HEK293 (cell line): ENCODE measurements at regions not wholly inside any gene's neighbourhood (a gene's known extent, or its start where the extent isn't known, plus 50 kb on each side); places are given as distances from the start of the nearest gene placed in this dataset.

Experiments used
- CTCF ChIA-PET: fragments of 350-600 bp; formaldehyde crosslinking; extraction: SDS; loops from one replicate; lab custom pipeline; 2021; ENCODE audit warnings: antibody characterized with exemption; lab: Yijun Ruan, JAX
- POLR2A ChIA-PET: fragments of 300-600 bp; formaldehyde crosslinking; extraction: SDS; loops from one replicate; lab custom pipeline; 2020; ENCODE audit warnings: antibody characterized with exemption, inconsistent platforms; lab: Yijun Ruan, JAX
- H3K27ac ChIP-seq: fragments of 200-500 bp; sonication (Bioruptor generic); 2 replicates; pipeline ENCODE4 v1.5.1; 2014; ENCODE audit warnings: low read depth, low read length, control low read depth, inconsistent platforms; ENCODE audit errors: extremely low read depth
- H3K36me3 ChIP-seq, 2 experiments: fragments of 200-500 bp in 1 of 2; sonication (Bioruptor generic) in 1 of 2; 1 replicate in 1 of 2; 2 replicates in 1 of 2; pipeline ENCODE4 v1.5.1; 2014 to 2017; ENCODE audit warnings: inconsistent platforms in 2 of 2, low read length in 2 of 2; ENCODE audit not compliant: control insufficient read depth in 2 of 2, insufficient read depth in 1 of 2
- H3K4me1 ChIP-seq: fragments of 200-500 bp; sonication (Bioruptor generic); 2 replicates; pipeline ENCODE4 v1.5.1; 2014; ENCODE audit warnings: mild to moderate bottlenecking, low read length, inconsistent platforms; ENCODE audit not compliant: control insufficient read depth, insufficient read depth
- H3K4me3 ChIP-seq: 2 replicates; pipeline ENCODE4 v1.5.1; 2011; ENCODE audit warnings: low read depth, mild to moderate bottlenecking, control low read depth, low read length, moderate library complexity
- H3K9me3 ChIP-seq: fragments of 200-500 bp; sonication (Bioruptor generic); 2 replicates; pipeline ENCODE4 v1.5.1; 2014; ENCODE audit warnings: low read depth, low read length, inconsistent platforms; ENCODE audit not compliant: control insufficient read depth, insufficient read depth
- BCL11A ChIP-seq: fragments of 450-650 bp; formaldehyde crosslinking; IDR thresholded peaks from 2 replicates; pipeline ENCODE4 v1.5.1; 2016; ENCODE audit warnings: low read depth, missing biosample characterization, missing genetic modification characterization
- KLF10 ChIP-seq: fragments of 450-650 bp; IDR thresholded peaks from 2 replicates; pipeline ENCODE4 v1.5.1; 2018; ENCODE audit warnings: missing biosample characterization, mild to moderate bottlenecking, missing genetic modification characterization
- MYNN ChIP-seq: fragments of 450-650 bp; formaldehyde crosslinking; IDR thresholded peaks from 2 replicates; pipeline ENCODE4 v1.5.1; 2016; ENCODE audit warnings: missing biosample characterization, missing genetic modification characterization, borderline replicate concordance
- SCRT1 ChIP-seq: fragments of 450-650 bp; formaldehyde crosslinking; IDR thresholded peaks from 2 replicates; pipeline ENCODE4 v1.5.1; 2016; ENCODE audit warnings: missing biosample characterization, missing genetic modification characterization, borderline replicate concordance
- WT1 ChIP-seq: fragments of 450-650 bp; formaldehyde crosslinking; IDR thresholded peaks from 2 replicates; pipeline ENCODE4 v1.5.1; 2016; ENCODE audit warnings: missing biosample characterization, missing genetic modification characterization
- YY1 ChIP-seq: fragments of 450-650 bp; formaldehyde crosslinking; IDR thresholded peaks from 2 replicates; pipeline ENCODE4 v1.5.1; 2018; ENCODE audit warnings: missing biosample characterization, missing genetic modification characterization
- ZEB2 ChIP-seq: fragments of 450-650 bp; formaldehyde crosslinking; IDR thresholded peaks from 2 replicates; pipeline ENCODE4 v1.5.1; 2016; ENCODE audit warnings: missing biosample characterization, missing genetic modification characterization
- ZNF10 ChIP-seq: fragments of 450-650 bp; formaldehyde crosslinking; IDR thresholded peaks from 2 replicates; pipeline ENCODE4 v1.5.1; 2017; ENCODE audit warnings: missing biosample characterization, missing genetic modification characterization
- ZNF184 ChIP-seq: fragments of 450-650 bp; IDR thresholded peaks from 2 replicates; pipeline ENCODE4 v1.5.1; 2018; ENCODE audit warnings: missing biosample characterization, mild to moderate bottlenecking, missing genetic modification characterization
- ZNF221 ChIP-seq: fragments of 450-650 bp; formaldehyde crosslinking; IDR thresholded peaks from 2 replicates; pipeline ENCODE4 v1.5.1; 2017; ENCODE audit warnings: missing biosample characterization, missing genetic modification characterization, borderline replicate concordance
- ZNF274 ChIP-seq, 2 experiments: fragments of 200-500 bp in 1 of 2; fragments of 450-650 bp in 1 of 2; sonication (Bioruptor generic) in 1 of 2; formaldehyde crosslinking in 1 of 2; IDR thresholded peaks; 2 replicates each; pipeline versions ENCODE4 v1.5.1 to v1.6.1; 2014 to 2016; ENCODE audit warnings: borderline replicate concordance in 1 of 2, inconsistent platforms in 1 of 2, low read length in 1 of 2, missing biosample characterization in 1 of 2, missing genetic modification characterization in 1 of 2
- ZNF302 ChIP-seq: fragments of 450-650 bp; formaldehyde crosslinking; IDR thresholded peaks from 2 replicates; pipeline ENCODE4 v1.5.1; 2016; ENCODE audit warnings: missing biosample characterization, missing genetic modification characterization, low read depth
- ZNF354C ChIP-seq: fragments of 450-650 bp; formaldehyde crosslinking; IDR thresholded peaks from 2 replicates; pipeline ENCODE4 v1.5.1; 2016; ENCODE audit warnings: missing biosample characterization, missing genetic modification characterization, low read depth, borderline replicate concordance
- ZNF391 ChIP-seq: fragments of 450-650 bp; formaldehyde crosslinking; IDR thresholded peaks from 2 replicates; pipeline ENCODE4 v1.5.1; 2016; ENCODE audit warnings: low read depth, missing biosample characterization, missing genetic modification characterization, borderline replicate concordance
- ZNF596 ChIP-seq: fragments of 450-650 bp; IDR thresholded peaks from 2 replicates; pipeline ENCODE4 v1.5.0; 2018; ENCODE audit warnings: missing biosample characterization, mild to moderate bottlenecking, missing genetic modification characterization, moderate library complexity
- ZNF629 ChIP-seq: fragments of 450-650 bp; formaldehyde crosslinking; IDR thresholded peaks from 2 replicates; pipeline ENCODE4 v1.5.1; 2017; ENCODE audit warnings: missing biosample characterization, missing genetic modification characterization
- TF ChIP-seq, protein P1 (sequence below): fragments of 450-650 bp; formaldehyde crosslinking; IDR thresholded peaks from 2 replicates; pipeline ENCODE4 v1.5.1; 2016; ENCODE audit warnings: missing biosample characterization, missing genetic modification characterization, low read depth
- TF ChIP-seq, protein P2 (sequence below): fragments of 450-650 bp; formaldehyde crosslinking; conservative IDR thresholded peaks from 2 replicates; pipeline ENCODE4 v1.5.1; 2016; ENCODE audit warnings: low read depth, missing biosample characterization, missing genetic modification characterization
- TF ChIP-seq, protein P3 (sequence below): fragments of 450-650 bp; formaldehyde crosslinking; IDR thresholded peaks from 2 replicates; pipeline ENCODE4 v1.5.1; 2016; ENCODE audit warnings: missing biosample characterization, missing genetic modification characterization
- TF ChIP-seq, protein P4 (sequence below): fragments of 450-650 bp; formaldehyde crosslinking; IDR thresholded peaks from 2 replicates; pipeline ENCODE4 v1.5.1; 2016; ENCODE audit warnings: missing biosample characterization, missing genetic modification characterization

DNA sequence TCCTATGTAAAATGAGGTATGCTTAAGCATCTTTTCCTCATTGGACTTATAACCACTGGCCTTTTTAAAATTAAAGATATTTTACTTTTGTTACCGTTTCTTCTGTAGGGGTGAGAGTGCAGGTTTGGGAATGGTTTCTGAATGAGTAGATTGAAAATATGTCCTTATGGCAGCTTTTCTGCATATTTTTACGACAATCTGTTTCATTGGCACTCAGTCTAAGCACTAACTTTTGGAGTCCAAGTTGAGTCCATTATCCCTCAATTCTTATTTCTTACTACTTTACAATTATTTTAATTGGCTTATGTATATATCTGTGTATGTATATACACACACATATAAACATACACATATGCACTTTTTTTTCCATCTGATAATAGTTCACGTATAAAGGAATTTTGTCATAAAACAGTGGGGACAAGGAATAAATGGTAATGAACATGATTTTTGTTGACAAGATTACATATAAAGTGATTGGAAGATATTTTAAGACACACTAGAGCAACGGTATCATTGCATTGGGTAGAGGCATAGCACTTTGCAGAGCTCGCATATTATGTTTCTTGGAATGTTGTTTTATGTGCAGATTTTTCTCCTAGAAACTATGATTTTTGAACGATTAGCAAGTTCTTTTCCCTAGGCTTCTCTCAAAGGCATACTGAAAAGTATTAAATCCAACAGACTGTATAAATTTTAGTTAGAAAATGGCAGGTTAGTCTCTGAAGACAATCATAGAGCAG lies 133.0 kb downstream of the FAT4 start:
- TF ChIP-seq ZNF302 (tag by site-specific recombination) = no peak
- no peak for TF ChIP-seq ZNF596 (tag by site-specific recombination)
- TF ChIP-seq, protein P1, sequence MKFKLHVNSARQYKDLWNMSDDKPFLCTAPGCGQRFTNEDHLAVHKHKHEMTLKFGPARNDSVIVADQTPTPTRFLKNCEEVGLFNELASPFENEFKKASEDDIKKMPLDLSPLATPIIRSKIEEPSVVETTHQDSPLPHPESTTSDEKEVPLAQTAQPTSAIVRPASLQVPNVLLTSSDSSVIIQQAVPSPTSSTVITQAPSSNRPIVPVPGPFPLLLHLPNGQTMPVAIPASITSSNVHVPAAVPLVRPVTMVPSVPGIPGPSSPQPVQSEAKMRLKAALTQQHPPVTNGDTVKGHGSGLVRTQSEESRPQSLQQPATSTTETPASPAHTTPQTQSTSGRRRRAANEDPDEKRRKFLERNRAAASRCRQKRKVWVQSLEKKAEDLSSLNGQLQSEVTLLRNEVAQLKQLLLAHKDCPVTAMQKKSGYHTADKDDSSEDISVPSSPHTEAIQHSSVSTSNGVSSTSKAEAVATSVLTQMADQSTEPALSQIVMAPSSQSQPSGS = no peak
- TF ChIP-seq ZNF629 (tag by site-specific recombination) = no peak
- TF ChIP-seq MYNN = no peak
- TF ChIP-seq ZNF391 = no peak
- TF ChIP-seq ZNF10 (tag by site-specific recombination) = no peak
- TF ChIP-seq ZNF221 = no peak
- no peak for TF ChIP-seq ZEB2 (tag by site-specific recombination)
- no peak for TF ChIP-seq YY1 (tag by site-specific recombination)
- no peak for TF ChIP-seq ZNF274 (IDR thresholded peaks at IDR 0.05; ENCODE audit: low read length)
- no peak for TF ChIP-seq ZNF274 (tag by site-specific recombination; IDR thresholded peaks at IDR 0.05; ENCODE audit: borderline replicate concordance)
- no peak for TF ChIP-seq KLF10
- TF ChIP-seq ZNF354C (tag by site-specific recombination) = no peak
- TF ChIP-seq, protein P2, sequence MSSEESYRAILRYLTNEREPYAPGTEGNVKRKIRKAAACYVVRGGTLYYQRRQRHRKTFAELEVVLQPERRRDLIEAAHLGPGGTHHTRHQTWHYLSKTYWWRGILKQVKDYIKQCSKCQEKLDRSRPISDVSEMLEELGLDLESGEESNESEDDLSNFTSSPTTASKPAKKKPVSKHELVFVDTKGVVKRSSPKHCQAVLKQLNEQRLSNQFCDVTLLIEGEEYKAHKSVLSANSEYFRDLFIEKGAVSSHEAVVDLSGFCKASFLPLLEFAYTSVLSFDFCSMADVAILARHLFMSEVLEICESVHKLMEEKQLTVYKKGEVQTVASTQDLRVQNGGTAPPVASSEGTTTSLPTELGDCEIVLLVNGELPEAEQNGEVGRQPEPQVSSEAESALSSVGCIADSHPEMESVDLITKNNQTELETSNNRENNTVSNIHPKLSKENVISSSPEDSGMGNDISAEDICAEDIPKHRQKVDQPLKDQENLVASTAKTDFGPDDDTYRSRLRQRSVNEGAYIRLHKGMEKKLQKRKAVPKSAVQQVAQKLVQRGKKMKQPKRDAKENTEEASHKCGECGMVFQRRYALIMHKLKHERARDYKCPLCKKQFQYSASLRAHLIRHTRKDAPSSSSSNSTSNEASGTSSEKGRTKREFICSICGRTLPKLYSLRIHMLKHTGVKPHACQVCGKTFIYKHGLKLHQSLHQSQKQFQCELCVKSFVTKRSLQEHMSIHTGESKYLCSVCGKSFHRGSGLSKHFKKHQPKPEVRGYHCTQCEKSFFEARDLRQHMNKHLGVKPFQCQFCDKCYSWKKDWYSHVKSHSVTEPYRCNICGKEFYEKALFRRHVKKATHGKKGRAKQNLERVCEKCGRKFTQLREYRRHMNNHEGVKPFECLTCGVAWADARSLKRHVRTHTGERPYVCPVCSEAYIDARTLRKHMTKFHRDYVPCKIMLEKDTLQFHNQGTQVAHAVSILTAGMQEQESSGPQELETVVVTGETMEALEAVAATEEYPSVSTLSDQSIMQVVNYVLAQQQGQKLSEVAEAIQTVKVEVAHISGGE (tag by site-specific recombination) = no peak
- TF ChIP-seq, protein P3, sequence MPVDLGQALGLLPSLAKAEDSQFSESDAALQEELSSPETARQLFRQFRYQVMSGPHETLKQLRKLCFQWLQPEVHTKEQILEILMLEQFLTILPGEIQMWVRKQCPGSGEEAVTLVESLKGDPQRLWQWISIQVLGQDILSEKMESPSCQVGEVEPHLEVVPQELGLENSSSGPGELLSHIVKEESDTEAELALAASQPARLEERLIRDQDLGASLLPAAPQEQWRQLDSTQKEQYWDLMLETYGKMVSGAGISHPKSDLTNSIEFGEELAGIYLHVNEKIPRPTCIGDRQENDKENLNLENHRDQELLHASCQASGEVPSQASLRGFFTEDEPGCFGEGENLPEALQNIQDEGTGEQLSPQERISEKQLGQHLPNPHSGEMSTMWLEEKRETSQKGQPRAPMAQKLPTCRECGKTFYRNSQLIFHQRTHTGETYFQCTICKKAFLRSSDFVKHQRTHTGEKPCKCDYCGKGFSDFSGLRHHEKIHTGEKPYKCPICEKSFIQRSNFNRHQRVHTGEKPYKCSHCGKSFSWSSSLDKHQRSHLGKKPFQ (tag by site-specific recombination) = no peak
- TF ChIP-seq, protein P4, sequence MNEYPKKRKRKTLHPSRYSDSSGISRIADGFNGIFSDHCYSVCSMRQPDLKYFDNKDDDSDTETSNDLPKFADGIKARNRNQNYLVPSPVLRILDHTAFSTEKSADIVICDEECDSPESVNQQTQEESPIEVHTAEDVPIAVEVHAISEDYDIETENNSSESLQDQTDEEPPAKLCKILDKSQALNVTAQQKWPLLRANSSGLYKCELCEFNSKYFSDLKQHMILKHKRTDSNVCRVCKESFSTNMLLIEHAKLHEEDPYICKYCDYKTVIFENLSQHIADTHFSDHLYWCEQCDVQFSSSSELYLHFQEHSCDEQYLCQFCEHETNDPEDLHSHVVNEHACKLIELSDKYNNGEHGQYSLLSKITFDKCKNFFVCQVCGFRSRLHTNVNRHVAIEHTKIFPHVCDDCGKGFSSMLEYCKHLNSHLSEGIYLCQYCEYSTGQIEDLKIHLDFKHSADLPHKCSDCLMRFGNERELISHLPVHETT (tag by site-specific recombination) = no peak
- no peak for TF ChIP-seq BCL11A
- TF ChIP-seq SCRT1 (tag by site-specific recombination) = no peak
- no peak for TF ChIP-seq WT1 (tag by site-specific recombination)
- TF ChIP-seq ZNF184 (tag by site-specific recombination) = no peak
- Histone ChIP-seq H3K27ac (no peak overlapping the region), H3K4me3 (no peak overlapping the region), H3K9me3 (no peaks in the 10 kb centered on the region), H3K4me1 (no peaks in the 10 kb centered on the region), H3K36me3 (peaks cover 0 to 4% of the 10 kb centered on the region in 2 experiments; a peak in 1 of 3 replicates)
- ChIA-PET POLR2A (no interaction called here), CTCF (interaction anchor here (0.6 kb wide), 1 partner anchor 10 kb away, joined by 3 read pairs; no protein-coding TSS in a partner anchor)
